ENCODE measurements at regions not wholly inside any gene's neighbourhood (a gene's known extent, or its start where the extent isn't known, plus 50 kb on each side); places are given as distances from the start of the nearest gene placed in this dataset.
A peak's percentile ranks its signal among the peaks of the same experiment; 100 is the strongest.

GRCh38 chr6:71490876-71491275 is 202.3 kb downstream of the OGFRL1 start:
- Mint-ChIP-seq H3K9me3 (no peaks in the 10 kb centered on the region), H3K4me1 (ENCODE audit: low read depth) (no peaks in the 10 kb centered on the region), H3K27me3 (ENCODE audit: low read depth) (peaks cover 7% of the 10 kb centered on the region), H3K27ac (no peak overlapping the region), H3K36me3 (ENCODE audit: low read depth) (no peaks in the 10 kb centered on the region), H3K4me3 (no peak overlapping the region)
- DNase-seq (ENCODE audit: low spot score): no peak

GRCh38 chr6:71491844-71492243 is 203.2 kb downstream of the OGFRL1 start:
- Mint-ChIP-seq H3K27me3 (ENCODE audit: low read depth) (peaks cover 7% of the 10 kb centered on the region), H3K9me3 (no peaks in the 10 kb centered on the region), H3K4me3 (no peak overlapping the region), H3K4me1 (ENCODE audit: low read depth) (no peaks in the 10 kb centered on the region), H3K36me3 (ENCODE audit: low read depth) (no peaks in the 10 kb centered on the region), H3K27ac (no peak overlapping the region)
- no peak for DNase-seq (ENCODE audit: low spot score)

- Mint-ChIP-seq H3K4me1 (ENCODE audit: low read depth) (no peaks in the 10 kb centered on the region), H3K9me3 (no peaks in the 10 kb centered on the region), H3K27me3 (ENCODE audit: low read depth) (peaks cover 7% of the 10 kb centered on the region), H3K27ac (no peak overlapping the region), H3K4me3 (no peak overlapping the region), H3K36me3 (ENCODE audit: low read depth) (no peaks in the 10 kb centered on the region)
- no peak for DNase-seq (ENCODE audit: low spot score)
These were observed 204.1 kb downstream of the OGFRL1 start for GRCh38 chr6:71492668-71493067.

DNA sequence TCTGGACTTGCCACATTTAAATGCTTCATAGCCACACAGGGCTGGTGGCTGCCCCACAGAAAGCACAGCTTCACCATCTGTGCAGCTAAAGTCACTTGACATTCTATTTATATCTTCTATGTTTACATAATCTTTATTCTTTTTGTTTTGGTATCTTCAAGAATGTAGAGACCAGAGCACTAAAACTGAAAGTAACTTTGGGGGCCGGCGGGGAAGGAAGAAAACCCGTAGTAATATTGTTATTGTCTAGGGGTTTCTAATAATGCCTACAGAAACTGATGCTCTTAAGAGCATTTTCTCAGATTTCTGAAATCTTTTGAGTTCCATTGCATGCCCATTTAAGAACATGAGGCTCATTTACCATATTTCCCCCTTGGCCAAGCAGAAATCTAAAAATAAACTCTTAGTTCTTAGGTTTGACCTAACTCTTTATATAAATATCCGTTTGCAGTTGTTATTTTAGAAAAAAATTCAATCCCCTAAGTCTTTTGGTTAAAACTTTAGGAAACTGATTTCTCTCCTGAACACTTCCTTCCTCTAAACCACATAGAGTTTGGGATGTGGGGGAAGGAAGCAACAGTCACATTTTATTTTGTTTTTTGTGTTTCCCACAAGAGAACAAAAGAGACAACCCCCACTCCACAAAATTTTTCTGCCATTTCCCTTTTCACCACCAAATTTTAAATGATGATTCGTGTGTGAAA is 207.6 kb downstream of the OGFRL1 start:
- H3K36me3 Mint-ChIP-seq (ENCODE audit: low read depth): no peaks in the 10 kb centered on the region
- H3K9me3 Mint-ChIP-seq: no peaks in the 10 kb centered on the region
- no peaks in the 10 kb centered on the region for H3K4me1 Mint-ChIP-seq (ENCODE audit: low read depth)
- H3K27me3 Mint-ChIP-seq (ENCODE audit: low read depth): peaks cover 7% of the 10 kb centered on the region
- no peak for DNase-seq (ENCODE audit: low spot score)
- no peak overlapping the region for H3K27ac Mint-ChIP-seq
- peak overlapping the region; percentile 40 for H3K4me3 Mint-ChIP-seq

DNA sequence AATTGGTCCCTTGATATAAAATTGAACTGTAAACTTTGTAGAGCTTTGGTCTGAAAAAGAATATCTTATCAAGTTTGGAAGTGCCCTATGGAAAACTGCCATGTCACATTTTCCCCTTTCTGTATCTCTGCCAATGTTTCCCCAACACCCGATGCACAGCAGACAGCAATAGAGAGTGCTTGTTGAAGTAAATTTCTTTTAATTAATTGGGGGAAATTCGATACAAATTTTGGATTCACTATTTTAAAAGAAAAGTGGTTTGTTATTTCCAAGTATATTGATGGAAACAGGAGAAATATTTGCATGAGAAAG is 208.1 kb downstream of the OGFRL1 start:
- Mint-ChIP-seq H3K4me3 (no peak overlapping the region), H3K9me3 (no peaks in the 10 kb centered on the region), H3K27me3 (ENCODE audit: low read depth) (peaks cover 7% of the 10 kb centered on the region), H3K27ac (no peak overlapping the region), H3K36me3 (ENCODE audit: low read depth) (no peaks in the 10 kb centered on the region), H3K4me1 (ENCODE audit: low read depth) (no peaks in the 10 kb centered on the region)
- no peak for DNase-seq (ENCODE audit: low spot score)

DNA sequence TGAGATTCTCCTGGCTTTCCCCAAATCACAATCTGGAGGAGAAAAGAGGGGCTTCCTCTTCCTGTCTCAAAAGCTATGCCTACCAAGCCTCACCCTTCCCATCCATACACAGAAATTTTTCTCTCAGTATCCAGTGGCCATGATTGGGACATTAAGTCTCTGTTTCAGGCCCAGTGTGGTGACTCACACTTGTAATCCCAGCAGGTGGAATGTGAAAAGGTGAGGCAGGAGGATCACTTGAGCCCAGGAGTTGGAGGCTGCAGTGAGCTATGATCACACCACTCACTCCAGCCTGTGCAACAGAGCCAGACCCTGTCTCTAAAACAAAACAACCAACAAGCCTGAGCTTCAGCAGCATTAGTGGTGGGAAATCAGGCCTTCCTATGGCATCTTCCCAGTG is 210.0 kb downstream of the OGFRL1 start:
- Mint-ChIP-seq H3K36me3 (ENCODE audit: low read depth) (no peaks in the 10 kb centered on the region), H3K27ac (no peak overlapping the region), H3K27me3 (ENCODE audit: low read depth) (peaks cover 7% of the 10 kb centered on the region), H3K4me3 (no peak overlapping the region), H3K9me3 (no peaks in the 10 kb centered on the region), H3K4me1 (ENCODE audit: low read depth) (no peaks in the 10 kb centered on the region)
- no peak for DNase-seq (ENCODE audit: low spot score)

- no peak overlapping the region for H3K4me3 Mint-ChIP-seq
- no peaks in the 10 kb centered on the region for H3K36me3 Mint-ChIP-seq (ENCODE audit: low read depth)
- H3K27me3 Mint-ChIP-seq (ENCODE audit: low read depth): peaks cover 2% of the 10 kb centered on the region
- H3K9me3 Mint-ChIP-seq: no peaks in the 10 kb centered on the region
- no peak overlapping the region for H3K27ac Mint-ChIP-seq
- no peak for DNase-seq (ENCODE audit: low spot score)
- H3K4me1 Mint-ChIP-seq (ENCODE audit: low read depth): no peaks in the 10 kb centered on the region
These were observed 211.1 kb downstream of the OGFRL1 start for GRCh38 chr6:71499667-71500066.

- DNase-seq (ENCODE audit: low spot score): no peak
- Mint-ChIP-seq H3K27ac (no peak overlapping the region), H3K36me3 (ENCODE audit: low read depth) (no peaks in the 10 kb centered on the region), H3K4me1 (ENCODE audit: low read depth) (no peaks in the 10 kb centered on the region), H3K27me3 (ENCODE audit: low read depth) (peaks cover 2% of the 10 kb centered on the region), H3K9me3 (no peaks in the 10 kb centered on the region), H3K4me3 (no peak overlapping the region)
These were observed 213.6 kb downstream of the OGFRL1 start for GRCh38 chr6:71502168-71502567.

- Mint-ChIP-seq H3K4me3 (no peak overlapping the region), H3K27me3 (ENCODE audit: low read depth) (peaks cover 2% of the 10 kb centered on the region), H3K36me3 (ENCODE audit: low read depth) (no peaks in the 10 kb centered on the region), H3K9me3 (no peaks in the 10 kb centered on the region), H3K27ac (no peak overlapping the region), H3K4me1 (ENCODE audit: low read depth) (no peaks in the 10 kb centered on the region)
- no peak for DNase-seq (ENCODE audit: low spot score)
These were observed 214.3 kb downstream of the OGFRL1 start for GRCh38 chr6:71502956-71503355.

- H3K36me3 Mint-ChIP-seq (ENCODE audit: low read depth): no peaks in the 10 kb centered on the region
- H3K27ac Mint-ChIP-seq: no peak overlapping the region
- no peak overlapping the region for H3K4me3 Mint-ChIP-seq
- no peaks in the 10 kb centered on the region for H3K27me3 Mint-ChIP-seq (ENCODE audit: low read depth)
- no peak for DNase-seq (ENCODE audit: low spot score)
- no peaks in the 10 kb centered on the region for H3K4me1 Mint-ChIP-seq (ENCODE audit: low read depth)
- H3K9me3 Mint-ChIP-seq: no peaks in the 10 kb centered on the region
These were observed 218.6 kb downstream of the OGFRL1 start for GRCh38 chr6:71507183-71507582.

DNA sequence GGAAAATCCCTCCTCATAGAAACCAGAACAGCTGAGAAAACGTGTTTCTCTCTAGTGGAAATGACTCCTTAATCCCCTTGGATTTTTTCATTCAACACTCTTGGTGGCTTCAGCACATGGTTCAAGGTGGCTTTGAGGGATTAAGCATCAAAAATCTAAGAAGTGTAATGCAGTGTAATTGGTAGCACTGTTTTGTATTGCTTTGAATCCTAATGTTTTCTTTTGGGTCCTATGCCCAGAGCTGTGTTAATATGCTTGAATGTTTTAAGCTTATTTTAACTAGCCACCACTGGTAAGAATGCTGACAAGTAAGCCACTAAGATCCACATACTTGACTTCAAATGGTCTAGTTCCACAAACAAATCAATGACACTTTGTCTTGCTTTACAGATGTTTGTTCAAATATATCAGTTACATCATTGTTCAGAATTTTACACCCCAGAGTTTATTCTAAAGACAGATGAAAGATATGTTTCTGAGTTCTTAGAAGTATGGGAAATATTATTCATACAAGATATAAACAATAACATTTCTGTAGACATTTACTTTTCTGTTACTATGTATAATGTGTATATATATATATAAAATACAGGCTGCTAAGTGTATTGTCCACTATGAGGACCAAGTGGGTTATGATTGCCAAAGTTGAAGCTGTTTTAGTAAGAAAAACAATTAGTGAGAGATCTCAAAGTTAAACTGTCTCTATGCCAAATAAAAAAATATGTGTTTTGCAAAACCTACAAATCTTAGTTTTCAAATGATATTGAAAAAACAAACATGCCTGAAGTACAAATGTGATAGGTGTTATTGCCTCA is 220.8 kb downstream of the OGFRL1 start:
- Mint-ChIP-seq H3K4me3 (no peak overlapping the region), H3K36me3 (ENCODE audit: low read depth) (no peaks in the 10 kb centered on the region), H3K4me1 (ENCODE audit: low read depth) (no peaks in the 10 kb centered on the region), H3K27me3 (ENCODE audit: low read depth) (no peaks in the 10 kb centered on the region), H3K9me3 (no peaks in the 10 kb centered on the region), H3K27ac (no peak overlapping the region)
- DNase-seq (ENCODE audit: low spot score): no peak

GRCh38 chr6:71510057-71510713 is 221.6 kb downstream of the OGFRL1 start:
- Mint-ChIP-seq H3K4me1 (ENCODE audit: low read depth) (no peaks in the 10 kb centered on the region), H3K9me3 (no peaks in the 10 kb centered on the region), H3K27ac (no peak overlapping the region), H3K4me3 (no peak overlapping the region), H3K36me3 (ENCODE audit: low read depth) (no peaks in the 10 kb centered on the region), H3K27me3 (ENCODE audit: low read depth) (no peaks in the 10 kb centered on the region)
- DNase-seq (ENCODE audit: low spot score): no peak

DNA sequence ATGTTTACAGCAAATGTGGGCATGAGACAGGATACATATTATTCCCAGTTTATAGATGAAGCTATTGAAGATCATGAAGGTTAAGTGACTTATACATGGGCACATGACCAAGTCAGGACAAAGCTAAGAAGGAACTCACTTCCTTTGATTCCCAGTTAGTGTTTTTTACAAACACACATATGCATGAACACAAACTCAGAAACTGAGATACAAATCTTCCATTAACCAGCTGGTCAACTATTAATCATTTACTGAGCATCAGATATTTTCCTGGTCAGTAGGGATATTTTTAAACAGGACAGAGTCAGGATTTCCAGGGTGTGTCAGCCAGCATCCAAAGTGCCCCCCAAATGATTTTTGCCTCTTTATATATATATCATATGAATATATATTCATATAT is 222.2 kb downstream of the OGFRL1 start:
- Mint-ChIP-seq H3K4me1 (ENCODE audit: low read depth) (no peaks in the 10 kb centered on the region), H3K4me3 (no peak overlapping the region), H3K27me3 (ENCODE audit: low read depth) (no peaks in the 10 kb centered on the region), H3K9me3 (no peaks in the 10 kb centered on the region), H3K27ac (no peak overlapping the region), H3K36me3 (ENCODE audit: low read depth) (no peaks in the 10 kb centered on the region)
- DNase-seq (ENCODE audit: low spot score): no peak

DNA sequence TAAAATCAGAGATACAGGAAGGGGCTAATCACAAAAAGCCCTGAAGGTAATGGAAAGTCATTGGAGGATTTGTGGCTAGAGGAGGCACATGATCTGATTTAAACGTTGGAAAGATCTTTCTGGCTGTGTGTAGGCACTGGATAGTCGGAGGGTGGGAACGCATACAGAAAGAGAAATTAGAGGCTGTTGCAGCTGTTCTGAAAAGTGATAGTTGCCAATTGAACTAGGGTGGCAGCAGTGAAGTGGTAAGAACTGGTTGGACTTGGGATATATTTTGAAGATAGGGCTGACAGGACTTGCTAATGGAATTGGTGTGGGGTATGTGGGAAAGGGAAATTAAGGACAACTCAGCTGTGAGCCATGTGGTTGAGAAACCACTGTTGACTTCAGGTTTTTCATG is 223.6 kb downstream of the OGFRL1 start:
- Mint-ChIP-seq H3K27me3 (ENCODE audit: low read depth) (no peaks in the 10 kb centered on the region), H3K36me3 (ENCODE audit: low read depth) (no peaks in the 10 kb centered on the region), H3K4me1 (ENCODE audit: low read depth) (no peaks in the 10 kb centered on the region), H3K27ac (no peak overlapping the region), H3K9me3 (no peaks in the 10 kb centered on the region), H3K4me3 (no peak overlapping the region)
- DNase-seq (ENCODE audit: low spot score): no peak

Measured in T-helper 2 cell treated with Interferon-gamma antibody and Interleukin-4, amounts not matched to agents 5 μg/mL and 100 μg/mL, for 36 hours (primary cell).